ENCODE measurements at regions not wholly inside any gene's neighbourhood (a gene's known extent, or its start where the extent isn't known, plus 50 kb on each side); places are given as distances from the start of the nearest gene placed in this dataset.

GRCh38 chr6:1542764-1543163 is 67.0 kb upstream of the FOXC1 start:
- Histone ChIP-seq H3K9me1 (ENCODE audit: insufficient read depth, low read length) (no peaks in the 10 kb centered on the region), H3K79me1 (ENCODE audit: low read depth in 1 of 2, low read length in 2 of 2) (no peaks in the 10 kb centered on the region), H3K36me3 (ENCODE audit: control insufficient read depth, insufficient read depth, low read length) (no peaks in the 10 kb centered on the region), H3K4me1 (ENCODE audit: control insufficient read depth, insufficient read depth, low read length) (no peaks in the 10 kb centered on the region), H3K14ac (replicated peaks; ENCODE audit: low read depth, low read length) (no peak overlapping the region), H4K91ac (ENCODE audit: insufficient read depth, low read depth, low read length) (no peak overlapping the region), H3K4me3 (ENCODE audit: insufficient read depth, low read depth, low read length) (no peak overlapping the region), H3K27me3 (ENCODE audit: control insufficient read depth, insufficient read depth, low read length) (peaks cover 1% of the 10 kb centered on the region; the same call in 1 of the 2 replicates), H2BK5ac (ENCODE audit: low read depth, low read length, poor library complexity, severe bottlenecking) (no peak overlapping the region), H2AFZ (replicated peaks; ENCODE audit: low read length, poor library complexity) (no peak overlapping the region), H2BK20ac (ENCODE audit: low read depth, low read length) (no peak overlapping the region), H2BK120ac (ENCODE audit: low read depth, low read length) (no peak overlapping the region), H4K8ac (ENCODE audit: low read depth in 2 of 2, low read length in 2 of 2) (no peak overlapping the region), H3K18ac (ENCODE audit: low read depth, low read length) (no peak overlapping the region), H3K9me3 (ENCODE audit: control insufficient read depth, insufficient read depth, low read length) (no peaks in the 10 kb centered on the region), H2AK9ac (replicated peaks; ENCODE audit: low read depth, low read length, poor library complexity) (no peak overlapping the region), H3K4ac (ENCODE audit: low read depth, low read length) (no peak overlapping the region), H2AK5ac (ENCODE audit: low read depth, low read length) (no peak overlapping the region), H4K20me1 (ENCODE audit: insufficient read depth, low read length) (no peaks in the 10 kb centered on the region), H4K5ac (ENCODE audit: low read depth, low read length) (no peak overlapping the region), H2BK15ac (ENCODE audit: low read depth, low read length) (no peak overlapping the region), H3K4me2 (ENCODE audit: low read depth, low read length) (no peak overlapping the region), H3K9ac (ENCODE audit: low read depth, low read length) (no peak overlapping the region), H3K23ac (ENCODE audit: low read depth, low read length) (no peak overlapping the region), H3K27ac (ENCODE audit: insufficient read depth, low read length) (no peak overlapping the region), H3K56ac (ENCODE audit: extremely low read depth, insufficient read depth, low read length) (no peak overlapping the region)
- CTCF ChIA-PET: no interaction called here
- no peak for TF ChIP-seq MAFK (IDR thresholded peaks at IDR 0.05; ENCODE audit: low read depth, low read length)
- no peak for TF ChIP-seq CEBPB (IDR thresholded peaks at IDR 0.05; ENCODE audit: low read depth, low read length)
- TF ChIP-seq USF2 (IDR thresholded peaks at IDR 0.05; ENCODE audit: low read depth, low read length): no peak
- no peak for TF ChIP-seq MAZ (IDR thresholded peaks at IDR 0.05; ENCODE audit: borderline replicate concordance, low read depth, low read length)
- TF ChIP-seq SMC3 (IDR thresholded peaks at IDR 0.05; ENCODE audit: low read depth, low read length): no peak
- TF ChIP-seq ELK1 (IDR thresholded peaks at IDR 0.05; ENCODE audit: borderline replicate concordance, low read depth, low read length): no peak
- no peak for TF ChIP-seq POLR2A (IDR thresholded peaks at IDR 0.05; ENCODE audit: low read depth, low read length)
- no peak for TF ChIP-seq RFX5 (IDR thresholded peaks at IDR 0.05; ENCODE audit: low read depth, low read length)
- no peak for TF ChIP-seq RAD21 (IDR thresholded peaks at IDR 0.05; ENCODE audit: low read length)
- TF ChIP-seq CTCF (conservative IDR thresholded peaks at IDR 0.05; ENCODE audit: low read depth, low read length): no peak
- TF ChIP-seq FOS (IDR thresholded peaks at IDR 0.05; ENCODE audit: low read depth, low read length): no peak
- no peak for TF ChIP-seq MXI1 (IDR thresholded peaks at IDR 0.05; ENCODE audit: borderline replicate concordance, low read depth, low read length)
- no peak for TF ChIP-seq RCOR1 (IDR thresholded peaks at IDR 0.05; ENCODE audit: insufficient replicate concordance, low read length)
- no peak for TF ChIP-seq CHD1 (IDR thresholded peaks at IDR 0.05; ENCODE audit: low read depth, low read length)
- no peak for TF ChIP-seq NFE2L2 (IDR thresholded peaks at IDR 0.05; ENCODE audit: low read depth, low read length)
- POLR2A ChIA-PET (ENCODE audit: unreplicated experiment): no interaction called here
- no CpG with 5 or more reads among the region's 3 CpGs for WGBS, 2 experiments (ENCODE audit: extremely low coverage in 2 of 2, insufficient read length in 1 of 2)
- no TSS peak for BruUV-seq (replicated peaks)
- no peak for ATAC-seq (ENCODE audit: low read depth)
- dilution Hi-C loops (cut with HindIII; ENCODE audit: low sequenced_read_pairs, unreplicated experiment): no loop called here
- intact Hi-C loops (cut with micrococcal nuclease): no loop called here
- no peak for DNase-seq
- in situ Hi-C loops (cut with MboI; ENCODE audit: low sequenced_read_pairs): no loop called here

All from IMR-90 (cell line).